ENCODE measurements at regions not wholly inside any gene's neighbourhood (a gene's known extent, or its start where the extent isn't known, plus 50 kb on each side); places are given as distances from the start of the nearest gene placed in this dataset.

DNA sequence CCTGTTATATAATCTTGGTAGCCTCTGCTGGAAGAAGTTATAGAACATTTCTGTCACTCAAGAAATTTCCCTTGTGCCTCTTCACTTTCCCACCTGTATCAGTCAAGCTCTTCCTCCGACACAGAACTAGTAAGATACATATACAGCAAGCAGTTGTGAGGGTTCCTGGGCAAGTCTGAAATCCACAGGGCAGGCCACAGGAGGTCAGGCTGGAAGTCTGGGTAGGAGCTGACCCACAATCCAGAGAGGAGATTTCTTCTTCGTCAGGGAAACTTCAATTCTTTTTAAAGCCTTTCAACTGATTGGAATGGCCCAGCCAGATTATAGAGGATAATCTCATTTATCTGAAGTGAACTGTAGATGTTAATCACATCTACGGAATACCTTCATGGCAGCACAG lies 96.4 kb upstream of the FMN2 start:
- Histone ChIP-seq H4K20me1 (replicated peaks; ENCODE audit: control insufficient read depth, insufficient read depth, low read length) (no peaks in the 10 kb centered on the region), H3K9me1 (ENCODE audit: control insufficient read depth, insufficient read depth, low read length) (no peaks in the 10 kb centered on the region), H3K4me2 (ENCODE audit: insufficient read depth, low read length) (no peak overlapping the region), H3K4me3 (no peak overlapping the region), H3K36me3 (ENCODE audit: control insufficient read depth, insufficient read depth, low read length) (no peaks in the 10 kb centered on the region), H2AFZ (ENCODE audit: low read depth, low read length) (no peak overlapping the region), H3K9ac (ENCODE audit: insufficient read depth in 1 of 2, low read depth in 2 of 2, low read length in 2 of 2) (no peak overlapping the region), H3K9me3 (replicated peaks; ENCODE audit: control insufficient read depth, insufficient read depth, low read depth, low read length) (no peaks in the 10 kb centered on the region), H3K4me1 (replicated peaks in 1 of 2; ENCODE audit: control insufficient read depth in 2 of 2, insufficient read depth in 2 of 2, low read length in 2 of 2) (peaks cover 0 to 5% of the 10 kb centered on the region in 2 experiments; a peak in 1 of 5 replicates), H3K27ac (ENCODE audit: extremely low read depth, low read depth, low read length) (no peak overlapping the region), H3K27me3 (ENCODE audit: control insufficient read depth in 2 of 2, insufficient read depth in 2 of 2, low read length in 2 of 2) (no peaks in the 10 kb centered on the region), H3K79me2 (ENCODE audit: control insufficient read depth, insufficient read depth, low read length) (no peaks in the 10 kb centered on the region)
- 0% methylated on average over 3 of the region's 3 CpGs for WGBS (ENCODE audit: insufficient coverage, low coverage, missing lambda C conversion rate)
- BruUV-seq (replicated peaks): no TSS peak
- CTCF ChIA-PET (ENCODE audit: low intra/inter-chr PET ratio): no interaction called here
- TF ChIP-seq U2AF1 (optimal IDR thresholded peaks at IDR 0.05; ENCODE audit: low read depth, low read length): no peak
- TF ChIP-seq ZNF583 (CRISPR knock-in tag; IDR thresholded peaks at IDR 0.05): no peak
- TF ChIP-seq, protein P1, sequence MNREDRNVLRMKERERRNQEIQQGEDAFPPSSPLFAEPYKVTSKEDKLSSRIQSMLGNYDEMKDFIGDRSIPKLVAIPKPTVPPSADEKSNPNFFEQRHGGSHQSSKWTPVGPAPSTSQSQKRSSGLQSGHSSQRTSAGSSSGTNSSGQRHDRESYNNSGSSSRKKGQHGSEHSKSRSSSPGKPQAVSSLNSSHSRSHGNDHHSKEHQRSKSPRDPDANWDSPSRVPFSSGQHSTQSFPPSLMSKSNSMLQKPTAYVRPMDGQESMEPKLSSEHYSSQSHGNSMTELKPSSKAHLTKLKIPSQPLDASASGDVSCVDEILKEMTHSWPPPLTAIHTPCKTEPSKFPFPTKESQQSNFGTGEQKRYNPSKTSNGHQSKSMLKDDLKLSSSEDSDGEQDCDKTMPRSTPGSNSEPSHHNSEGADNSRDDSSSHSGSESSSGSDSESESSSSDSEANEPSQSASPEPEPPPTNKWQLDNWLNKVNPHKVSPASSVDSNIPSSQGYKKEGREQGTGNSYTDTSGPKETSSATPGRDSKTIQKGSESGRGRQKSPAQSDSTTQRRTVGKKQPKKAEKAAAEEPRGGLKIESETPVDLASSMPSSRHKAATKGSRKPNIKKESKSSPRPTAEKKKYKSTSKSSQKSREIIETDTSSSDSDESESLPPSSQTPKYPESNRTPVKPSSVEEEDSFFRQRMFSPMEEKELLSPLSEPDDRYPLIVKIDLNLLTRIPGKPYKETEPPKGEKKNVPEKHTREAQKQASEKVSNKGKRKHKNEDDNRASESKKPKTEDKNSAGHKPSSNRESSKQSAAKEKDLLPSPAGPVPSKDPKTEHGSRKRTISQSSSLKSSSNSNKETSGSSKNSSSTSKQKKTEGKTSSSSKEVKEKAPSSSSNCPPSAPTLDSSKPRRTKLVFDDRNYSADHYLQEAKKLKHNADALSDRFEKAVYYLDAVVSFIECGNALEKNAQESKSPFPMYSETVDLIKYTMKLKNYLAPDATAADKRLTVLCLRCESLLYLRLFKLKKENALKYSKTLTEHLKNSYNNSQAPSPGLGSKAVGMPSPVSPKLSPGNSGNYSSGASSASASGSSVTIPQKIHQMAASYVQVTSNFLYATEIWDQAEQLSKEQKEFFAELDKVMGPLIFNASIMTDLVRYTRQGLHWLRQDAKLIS (CRISPR knock-in tag; IDR thresholded peaks at IDR 0.05): no peak
- TF ChIP-seq, protein P2, sequence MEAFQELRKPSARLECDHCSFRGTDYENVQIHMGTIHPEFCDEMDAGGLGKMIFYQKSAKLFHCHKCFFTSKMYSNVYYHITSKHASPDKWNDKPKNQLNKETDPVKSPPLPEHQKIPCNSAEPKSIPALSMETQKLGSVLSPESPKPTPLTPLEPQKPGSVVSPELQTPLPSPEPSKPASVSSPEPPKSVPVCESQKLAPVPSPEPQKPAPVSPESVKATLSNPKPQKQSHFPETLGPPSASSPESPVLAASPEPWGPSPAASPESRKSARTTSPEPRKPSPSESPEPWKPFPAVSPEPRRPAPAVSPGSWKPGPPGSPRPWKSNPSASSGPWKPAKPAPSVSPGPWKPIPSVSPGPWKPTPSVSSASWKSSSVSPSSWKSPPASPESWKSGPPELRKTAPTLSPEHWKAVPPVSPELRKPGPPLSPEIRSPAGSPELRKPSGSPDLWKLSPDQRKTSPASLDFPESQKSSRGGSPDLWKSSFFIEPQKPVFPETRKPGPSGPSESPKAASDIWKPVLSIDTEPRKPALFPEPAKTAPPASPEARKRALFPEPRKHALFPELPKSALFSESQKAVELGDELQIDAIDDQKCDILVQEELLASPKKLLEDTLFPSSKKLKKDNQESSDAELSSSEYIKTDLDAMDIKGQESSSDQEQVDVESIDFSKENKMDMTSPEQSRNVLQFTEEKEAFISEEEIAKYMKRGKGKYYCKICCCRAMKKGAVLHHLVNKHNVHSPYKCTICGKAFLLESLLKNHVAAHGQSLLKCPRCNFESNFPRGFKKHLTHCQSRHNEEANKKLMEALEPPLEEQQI (IDR thresholded peaks at IDR 0.05): no peak
- TF ChIP-seq YY1 (IDR thresholded peaks at IDR 0.05; ENCODE audit: borderline replicate concordance in 1 of 3, control insufficient read depth in 1 of 3, extremely low read depth in 1 of 3, insufficient read depth in 3 of 3, insufficient read length in 1 of 3, insufficient replicate concordance in 2 of 3, low read depth in 1 of 3, low read length in 2 of 3): no peak
- no peak for TF ChIP-seq MBD2 (IDR thresholded peaks at IDR 0.05; ENCODE audit: borderline replicate concordance, low read depth)
- no peak for TF ChIP-seq JUNB (CRISPR knock-in tag; conservative IDR thresholded peaks at IDR 0.05)
- TF ChIP-seq RAD21 (CRISPR knock-in tag; conservative IDR thresholded peaks at IDR 0.05 in 1 of 2, IDR thresholded peaks at IDR 0.05 in 1 of 2): no peak
- TF ChIP-seq, protein P3, sequence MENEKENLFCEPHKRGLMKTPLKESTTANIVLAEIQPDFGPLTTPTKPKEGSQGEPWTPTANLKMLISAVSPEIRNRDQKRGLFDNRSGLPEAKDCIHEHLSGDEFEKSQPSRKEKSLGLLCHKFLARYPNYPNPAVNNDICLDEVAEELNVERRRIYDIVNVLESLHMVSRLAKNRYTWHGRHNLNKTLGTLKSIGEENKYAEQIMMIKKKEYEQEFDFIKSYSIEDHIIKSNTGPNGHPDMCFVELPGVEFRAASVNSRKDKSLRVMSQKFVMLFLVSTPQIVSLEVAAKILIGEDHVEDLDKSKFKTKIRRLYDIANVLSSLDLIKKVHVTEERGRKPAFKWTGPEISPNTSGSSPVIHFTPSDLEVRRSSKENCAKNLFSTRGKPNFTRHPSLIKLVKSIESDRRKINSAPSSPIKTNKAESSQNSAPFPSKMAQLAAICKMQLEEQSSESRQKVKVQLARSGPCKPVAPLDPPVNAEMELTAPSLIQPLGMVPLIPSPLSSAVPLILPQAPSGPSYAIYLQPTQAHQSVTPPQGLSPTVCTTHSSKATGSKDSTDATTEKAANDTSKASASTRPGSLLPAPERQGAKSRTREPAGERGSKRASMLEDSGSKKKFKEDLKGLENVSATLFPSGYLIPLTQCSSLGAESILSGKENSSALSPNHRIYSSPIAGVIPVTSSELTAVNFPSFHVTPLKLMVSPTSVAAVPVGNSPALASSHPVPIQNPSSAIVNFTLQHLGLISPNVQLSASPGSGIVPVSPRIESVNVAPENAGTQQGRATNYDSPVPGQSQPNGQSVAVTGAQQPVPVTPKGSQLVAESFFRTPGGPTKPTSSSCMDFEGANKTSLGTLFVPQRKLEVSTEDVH (IDR thresholded peaks at IDR 0.05; ENCODE audit: low read depth, partially characterized antibody): no peak
- no peak for TF ChIP-seq ARID2 (IDR thresholded peaks at IDR 0.05)
- intact Hi-C loops (cut with micrococcal nuclease) (no loop called here), in situ Hi-C loops (cut with MboI) (no loop called here)
- DNase-seq (ENCODE audit: extremely low read depth in 1 of 4, low spot score in 3 of 4) (no peak), FAIRE-seq (no peak), ATAC-seq (no peak)
- POLR2A ChIA-PET: no interaction called here

Measured in K562 (cell line).